ACC112 (cell line): ENCODE measurements at regions not wholly inside any gene's neighbourhood (a gene's known extent, or its start where the extent isn't known, plus 50 kb on each side); places are given as distances from the start of the nearest gene placed in this dataset.

Experiments
- H2AFZ ChIP-seq: fragments of 200-600 bp; sonication (generic); one replicate; pipeline ENCODE4 v1.6.0; 2017; ENCODE audit warnings: antibody characterized with exemption, low read length; ENCODE audit not compliant: unreplicated experiment
- H3K27ac ChIP-seq: fragments of 200-600 bp; sonication (generic); 2 replicates; pipeline ENCODE4 v1.5.1; 2014; ENCODE audit warnings: low read depth, mild to moderate bottlenecking, antibody characterized with exemption, low read length, moderate library complexity
- H3K27me3 ChIP-seq: fragments of 200-600 bp; sonication (generic); 2 replicates; pipeline ENCODE4 v1.6.1; 2014; ENCODE audit warnings: mild to moderate bottlenecking, antibody characterized with exemption, low read length, moderate library complexity, mixed read lengths; ENCODE audit not compliant: insufficient read depth
- H3K36me3 ChIP-seq: fragments of 200-600 bp; sonication (generic); 2 replicates; pipeline ENCODE4 v1.6.1; 2016; ENCODE audit warnings: mild to moderate bottlenecking, antibody characterized with exemption, low read length, moderate library complexity, mixed read lengths; ENCODE audit not compliant: insufficient read depth
- H3K4me1 ChIP-seq: fragments of 200-600 bp; sonication (generic); one replicate; pipeline ENCODE4 v1.6.1; 2016; ENCODE audit warnings: low read length, mixed read lengths; ENCODE audit not compliant: insufficient read depth, unreplicated experiment, control insufficient read depth
- H3K4me3 ChIP-seq: fragments of 200-600 bp; sonication (generic); 2 replicates; pipeline ENCODE4 v1.5.1; 2014; ENCODE audit warnings: mild to moderate bottlenecking, low read depth, low read length
- H3K79me2 ChIP-seq: fragments of 200-600 bp; sonication (generic); one replicate; pipeline ENCODE4 v1.6.0; 2016; ENCODE audit warnings: low read length; ENCODE audit not compliant: control insufficient read depth, unreplicated experiment, insufficient read depth

GRCh38 chr1:56330391-56331026 lies 248.9 kb downstream of the PLPP3 start:
- Histone ChIP-seq H3K4me1 (peaks cover 46% of the 10 kb centered on the region), H2AFZ (peak overlapping the region; percentile 61), H3K4me3 (no peak overlapping the region), H3K79me2 (no peaks in the 10 kb centered on the region), H3K27ac (no peak overlapping the region), H3K27me3 (no peaks in the 10 kb centered on the region), H3K36me3 (no peaks in the 10 kb centered on the region)

GRCh38 chr1:56329970-56330369 lies 249.4 kb downstream of the PLPP3 start:
- Histone ChIP-seq H2AFZ (no peak overlapping the region), H3K79me2 (no peaks in the 10 kb centered on the region), H3K27ac (no peak overlapping the region)

GRCh38 chr1:56327195-56327594 lies 252.2 kb downstream of the PLPP3 start:
- Histone ChIP-seq H3K79me2 (no peaks in the 10 kb centered on the region), H2AFZ (no peak overlapping the region), H3K27me3 (no peaks in the 10 kb centered on the region), H3K36me3 (no peaks in the 10 kb centered on the region), H3K27ac (no peak overlapping the region), H3K4me3 (no peak overlapping the region), H3K4me1 (peaks cover 46% of the 10 kb centered on the region)

More at GRCh38 chr1:56329970-56330369, 249.4 kb downstream of the PLPP3 start:
- no peak overlapping the region for H3K4me3 ChIP-seq
- no peaks in the 10 kb centered on the region for H3K27me3 ChIP-seq
- no peaks in the 10 kb centered on the region for H3K36me3 ChIP-seq
- H3K4me1 ChIP-seq = peaks cover 46% of the 10 kb centered on the region

GRCh38 chr1:56326056-56326455 lies 253.3 kb downstream of the PLPP3 start:
- Histone ChIP-seq H3K27ac (no peak overlapping the region), H3K4me3 (no peak overlapping the region), H3K27me3 (no peaks in the 10 kb centered on the region), H3K36me3 (no peaks in the 10 kb centered on the region), H2AFZ (no peak overlapping the region), H3K4me1 (peaks cover 37% of the 10 kb centered on the region), H3K79me2 (no peaks in the 10 kb centered on the region)

GRCh38 chr1:56324504-56324903 lies 254.9 kb downstream of the PLPP3 start:
- no peaks in the 10 kb centered on the region for H3K79me2 ChIP-seq
- H3K27ac ChIP-seq = no peak overlapping the region
- no peak overlapping the region for H2AFZ ChIP-seq
- H3K36me3 ChIP-seq = no peaks in the 10 kb centered on the region
- H3K27me3 ChIP-seq = no peaks in the 10 kb centered on the region
- peaks cover 21% of the 10 kb centered on the region for H3K4me1 ChIP-seq
- H3K4me3 ChIP-seq = no peak overlapping the region

- Histone ChIP-seq H3K36me3 (no peaks in the 10 kb centered on the region), H3K27ac (no peak overlapping the region), H3K4me3 (no peak overlapping the region), H2AFZ (no peak overlapping the region), H3K27me3 (no peaks in the 10 kb centered on the region), H3K79me2 (no peaks in the 10 kb centered on the region), H3K4me1 (peaks cover 11% of the 10 kb centered on the region)
Measured at GRCh38 chr1:56322211-56322610, 257.2 kb downstream of the PLPP3 start.

GRCh38 chr1:56321150-56321490 lies 258.2 kb downstream of the PLPP3 start:
- Histone ChIP-seq H3K4me3 (no peak overlapping the region), H3K27me3 (no peaks in the 10 kb centered on the region), H3K36me3 (no peaks in the 10 kb centered on the region), H3K4me1 (peaks cover 6% of the 10 kb centered on the region), H3K79me2 (no peaks in the 10 kb centered on the region), H3K27ac (no peak overlapping the region), H2AFZ (no peak overlapping the region)

GRCh38 chr1:56320464-56321149 lies 258.8 kb downstream of the PLPP3 start:
- no peaks in the 10 kb centered on the region for H3K36me3 ChIP-seq
- H3K27ac ChIP-seq = no peak overlapping the region
- no peaks in the 10 kb centered on the region for H3K27me3 ChIP-seq
- no peak overlapping the region for H3K4me3 ChIP-seq
- no peak overlapping the region for H2AFZ ChIP-seq
- H3K4me1 ChIP-seq = peaks cover 1% of the 10 kb centered on the region
- no peaks in the 10 kb centered on the region for H3K79me2 ChIP-seq

GRCh38 chr1:56317722-56318121 lies 261.6 kb downstream of the PLPP3 start:
- H3K36me3 ChIP-seq = no peaks in the 10 kb centered on the region

GRCh38 chr1:56315293-56315942 lies 263.9 kb downstream of the PLPP3 start:
- no peak overlapping the region for H3K4me3 ChIP-seq

More at GRCh38 chr1:56317722-56318121, 261.6 kb downstream of the PLPP3 start:
- Histone ChIP-seq H3K27me3 (no peaks in the 10 kb centered on the region), H3K79me2 (no peaks in the 10 kb centered on the region), H3K4me1 (no peaks in the 10 kb centered on the region), H3K27ac (no peak overlapping the region), H2AFZ (no peak overlapping the region), H3K4me3 (no peak overlapping the region)

GRCh38 chr1:56313560-56313959 lies 265.8 kb downstream of the PLPP3 start:
- no peak overlapping the region for H3K27ac ChIP-seq
- H2AFZ ChIP-seq = no peak overlapping the region
- H3K79me2 ChIP-seq = no peaks in the 10 kb centered on the region
- no peaks in the 10 kb centered on the region for H3K36me3 ChIP-seq
- H3K4me3 ChIP-seq = no peak overlapping the region
- no peaks in the 10 kb centered on the region for H3K4me1 ChIP-seq
- no peaks in the 10 kb centered on the region for H3K27me3 ChIP-seq

More at GRCh38 chr1:56315293-56315942, 263.9 kb downstream of the PLPP3 start:
- no peak overlapping the region for H3K27ac ChIP-seq
- H3K4me1 ChIP-seq = no peaks in the 10 kb centered on the region
- H3K27me3 ChIP-seq = no peaks in the 10 kb centered on the region
- no peak overlapping the region for H2AFZ ChIP-seq
- H3K79me2 ChIP-seq = no peaks in the 10 kb centered on the region
- no peaks in the 10 kb centered on the region for H3K36me3 ChIP-seq
